ENCODE measurements at regions not wholly inside any gene's neighbourhood (a gene's known extent, or its start where the extent isn't known, plus 50 kb on each side); places are given as distances from the start of the nearest gene placed in this dataset.
A peak's percentile ranks its signal among the peaks of the same experiment; 100 is the strongest.

GRCh38 chr19:28827382-28827781 lies 385.6 kb downstream of the UQCRFS1 start:
- no peak overlapping the region for H3K27ac Mint-ChIP-seq
- H3K4me1 Mint-ChIP-seq: no peaks in the 10 kb centered on the region
- CTCF ChIA-PET: no interaction called here
- no peaks in the 10 kb centered on the region for H3K27me3 Mint-ChIP-seq
- no peaks in the 10 kb centered on the region for H3K9me3 Mint-ChIP-seq (ENCODE audit: low read depth)
- DNase-seq (no peak), ATAC-seq (no peak)
- H3K4me3 Mint-ChIP-seq: no peak overlapping the region
- H3K36me3 Mint-ChIP-seq: no peaks in the 10 kb centered on the region

GRCh38 chr19:28823338-28823961 lies 389.5 kb downstream of the UQCRFS1 start:
- ATAC-seq: no peak
- Mint-ChIP-seq H3K36me3 (no peaks in the 10 kb centered on the region), H3K4me3 (no peak overlapping the region), H3K9me3 (ENCODE audit: low read depth) (no peaks in the 10 kb centered on the region), H3K27ac (no peak overlapping the region), H3K27me3 (no peaks in the 10 kb centered on the region), H3K4me1 (no peaks in the 10 kb centered on the region)
- CTCF ChIA-PET: no interaction called here
- DNase-seq: no peak

- H3K4me3 Mint-ChIP-seq: no peak overlapping the region
- H3K4me1 Mint-ChIP-seq: no peaks in the 10 kb centered on the region
- H3K36me3 Mint-ChIP-seq: no peaks in the 10 kb centered on the region
- no peak overlapping the region for H3K27ac Mint-ChIP-seq
- DNase-seq: no peak
- H3K9me3 Mint-ChIP-seq (ENCODE audit: low read depth): no peaks in the 10 kb centered on the region
- H3K27me3 Mint-ChIP-seq: no peaks in the 10 kb centered on the region
- ATAC-seq: no peak
- CTCF ChIA-PET: no interaction called here
These were observed 392.7 kb downstream of the UQCRFS1 start for GRCh38 chr19:28820289-28820688.

- Mint-ChIP-seq H3K4me3 (no peak overlapping the region), H3K36me3 (no peaks in the 10 kb centered on the region)
These were observed 397.7 kb downstream of the UQCRFS1 start for GRCh38 chr19:28815257-28815656.

GRCh38 chr19:28794301-28794700 lies 418.6 kb downstream of the UQCRFS1 start:
- DNase-seq (no peak), ATAC-seq (no peak)
- peaks cover 1% of the 10 kb centered on the region for H3K36me3 Mint-ChIP-seq
- peaks cover 11% of the 10 kb centered on the region for H3K27me3 Mint-ChIP-seq
- H3K9me3 Mint-ChIP-seq (ENCODE audit: low read depth): peaks cover 4% of the 10 kb centered on the region
- H3K27ac Mint-ChIP-seq: no peak overlapping the region
- H3K4me1 Mint-ChIP-seq: no peaks in the 10 kb centered on the region
- CTCF ChIA-PET: no interaction called here
- no peak overlapping the region for H3K4me3 Mint-ChIP-seq

More at GRCh38 chr19:28815257-28815656, 397.7 kb downstream of the UQCRFS1 start:
- Mint-ChIP-seq H3K27ac (no peak overlapping the region), H3K4me1 (no peaks in the 10 kb centered on the region), H3K27me3 (no peaks in the 10 kb centered on the region), H3K9me3 (ENCODE audit: low read depth) (peaks cover 3% of the 10 kb centered on the region)
- no peak for DNase-seq
- no peak for ATAC-seq
- CTCF ChIA-PET: no interaction called here

- ATAC-seq (no peak), DNase-seq (no peak)
- H3K4me3 Mint-ChIP-seq: no peak overlapping the region
- H3K9me3 Mint-ChIP-seq (ENCODE audit: low read depth): peaks cover 2% of the 10 kb centered on the region
- no peak overlapping the region for H3K27ac Mint-ChIP-seq
- H3K27me3 Mint-ChIP-seq: peaks cover 11% of the 10 kb centered on the region
- peaks cover 1% of the 10 kb centered on the region for H3K36me3 Mint-ChIP-seq
- H3K4me1 Mint-ChIP-seq: no peaks in the 10 kb centered on the region
- CTCF ChIA-PET: no interaction called here
These were observed 419.4 kb downstream of the UQCRFS1 start for GRCh38 chr19:28793391-28794168.

- H3K4me1 Mint-ChIP-seq: no peaks in the 10 kb centered on the region
- no peak for ATAC-seq
- no peak overlapping the region for H3K27ac Mint-ChIP-seq
- H3K27me3 Mint-ChIP-seq: no peaks in the 10 kb centered on the region
- CTCF ChIA-PET: no interaction called here
- H3K36me3 Mint-ChIP-seq: no peaks in the 10 kb centered on the region
- H3K4me3 Mint-ChIP-seq: no peak overlapping the region
- no peak for DNase-seq
- H3K9me3 Mint-ChIP-seq (ENCODE audit: low read depth): peaks cover 12% of the 10 kb centered on the region
These were observed 427.0 kb downstream of the UQCRFS1 start for GRCh38 chr19:28785971-28786370.

- DNase-seq: no peak
- Mint-ChIP-seq H3K9me3 (ENCODE audit: low read depth) (peaks cover 5% of the 10 kb centered on the region), H3K4me3 (no peak overlapping the region), H3K27me3 (no peaks in the 10 kb centered on the region), H3K4me1 (no peaks in the 10 kb centered on the region), H3K36me3 (peaks cover 1% of the 10 kb centered on the region), H3K27ac (no peak overlapping the region)
- CTCF ChIA-PET: no interaction called here
- ATAC-seq: no peak
These were observed 448.9 kb downstream of the UQCRFS1 start for GRCh38 chr19:28764066-28764465.

- ATAC-seq (no peak), DNase-seq (no peak)
- CTCF ChIA-PET: no interaction called here
- Mint-ChIP-seq H3K27ac (no peak overlapping the region), H3K36me3 (no peaks in the 10 kb centered on the region), H3K4me1 (no peaks in the 10 kb centered on the region), H3K4me3 (no peak overlapping the region), H3K9me3 (ENCODE audit: low read depth) (no peaks in the 10 kb centered on the region), H3K27me3 (peaks cover 9% of the 10 kb centered on the region)
These were observed 466.5 kb downstream of the UQCRFS1 start for GRCh38 chr19:28746478-28746877.

GRCh38 chr19:28744943-28745342 lies 468.0 kb downstream of the UQCRFS1 start:
- H3K9me3 Mint-ChIP-seq (ENCODE audit: low read depth): no peaks in the 10 kb centered on the region
- no peaks in the 10 kb centered on the region for H3K36me3 Mint-ChIP-seq
- ATAC-seq (no peak), DNase-seq (no peak)
- H3K4me1 Mint-ChIP-seq: no peaks in the 10 kb centered on the region
- CTCF ChIA-PET: no interaction called here
- H3K4me3 Mint-ChIP-seq: no peak overlapping the region
- no peak overlapping the region for H3K27ac Mint-ChIP-seq
- H3K27me3 Mint-ChIP-seq: peaks cover 9% of the 10 kb centered on the region

GRCh38 chr19:28744014-28744413 lies 468.9 kb downstream of the UQCRFS1 start:
- H3K36me3 Mint-ChIP-seq: no peaks in the 10 kb centered on the region
- H3K9me3 Mint-ChIP-seq (ENCODE audit: low read depth): no peaks in the 10 kb centered on the region
- CTCF ChIA-PET: no interaction called here
- H3K27me3 Mint-ChIP-seq: peaks cover 9% of the 10 kb centered on the region
- H3K4me3 Mint-ChIP-seq: no peak overlapping the region
- no peaks in the 10 kb centered on the region for H3K4me1 Mint-ChIP-seq
- ATAC-seq (no peak), DNase-seq (no peak)
- H3K27ac Mint-ChIP-seq: no peak overlapping the region

GRCh38 chr19:28737021-28737895 lies 475.7 kb downstream of the UQCRFS1 start:
- Mint-ChIP-seq H3K36me3 (no peaks in the 10 kb centered on the region), H3K9me3 (ENCODE audit: low read depth) (no peaks in the 10 kb centered on the region), H3K27ac (peak overlapping the region; percentile 60), H3K27me3 (no peaks in the 10 kb centered on the region), H3K4me3 (no peak overlapping the region), H3K4me1 (peaks cover 3% of the 10 kb centered on the region)
- ATAC-seq (peak; percentile 53), DNase-seq (no peak)
- CTCF ChIA-PET: interaction anchor here (0.6 to 2.2 kb wide), 9 partner anchors 9 to 528 kb away, joined by 3 to 30 read pairs (median 3); no protein-coding TSS in a partner anchor

GRCh38 chr19:28736528-28736927 lies 476.4 kb downstream of the UQCRFS1 start:
- Mint-ChIP-seq H3K36me3 (no peaks in the 10 kb centered on the region), H3K27me3 (no peaks in the 10 kb centered on the region), H3K27ac (no peak overlapping the region), H3K4me3 (no peak overlapping the region), H3K9me3 (ENCODE audit: low read depth) (no peaks in the 10 kb centered on the region), H3K4me1 (peaks cover 3% of the 10 kb centered on the region)
- DNase-seq: no peak
- no peak for ATAC-seq
- CTCF ChIA-PET: interaction anchor here (0.6 to 2.2 kb wide), 9 partner anchors 8 to 529 kb away, joined by 3 to 30 read pairs (median 3); no protein-coding TSS in a partner anchor
